DND-41 (cell line): ENCODE measurements at regions not wholly inside any gene's neighbourhood (a gene's known extent, or its start where the extent isn't known, plus 50 kb on each side); places are given as distances from the start of the nearest gene placed in this dataset.

Experiments
- ATAC-seq: fragments of 200-7000 bp; cut with Tn5 transposase; 3 replicates; pipeline ENCODE4 v1.9.1; 2021; ENCODE audit warnings: low read depth; ENCODE audit not compliant: insufficient read depth
- DNase-seq: peaks from one replicate; pipeline ENCODE4 v3.0.0-alpha.2; 2020
- H2AFZ ChIP-seq: 2 replicates; pipeline ENCODE4 v1.6.0; 2012; ENCODE audit warnings: low read depth, low read length
- H3K27ac ChIP-seq: 2 replicates; pipeline ENCODE4 v1.5.1; 2012; ENCODE audit warnings: low read length, inconsistent platforms
- H3K27me3 ChIP-seq: fragments of 200-600 bp; sonication (generic); 2 replicates; pipeline ENCODE4 v1.6.0; 2012; ENCODE audit warnings: low read length, mild to moderate bottlenecking, inconsistent platforms; ENCODE audit not compliant: insufficient read depth, poor library complexity
- H3K36me3 ChIP-seq: 2 replicates; pipeline ENCODE4 v1.5.1; 2012; ENCODE audit warnings: low read length, inconsistent platforms; ENCODE audit not compliant: insufficient read depth
- H3K4me1 ChIP-seq: 2 replicates; pipeline ENCODE4 v1.5.1; 2012; ENCODE audit warnings: mild to moderate bottlenecking, low read length; ENCODE audit not compliant: insufficient read depth
- H3K4me2 ChIP-seq: 2 replicates; pipeline ENCODE4 v1.6.0; 2012; ENCODE audit warnings: mild to moderate bottlenecking, moderate library complexity, low read length, inconsistent platforms; ENCODE audit not compliant: insufficient read depth
- H3K4me3 ChIP-seq, 2 experiments: fragments of 200-600 bp in 1 of 2; shearing (Covaris generic) in 1 of 2; 2 replicates each; pipeline ENCODE4 v1.5.1; 2012 to 2016; ENCODE audit warnings: inconsistent platforms in 2 of 2, low read length in 2 of 2, mild to moderate bottlenecking in 2 of 2, low read depth in 1 of 2, moderate library complexity in 1 of 2
- H3K79me2 ChIP-seq: 2 replicates; pipeline ENCODE4 v1.6.0; 2012; ENCODE audit warnings: low read length, inconsistent platforms; ENCODE audit not compliant: insufficient read depth
- H3K9ac ChIP-seq: 2 replicates; pipeline ENCODE4 v1.6.0; 2012; ENCODE audit warnings: low read depth, mild to moderate bottlenecking, inconsistent platforms, low read length, moderate library complexity
- H3K9me3 ChIP-seq: 2 replicates; pipeline ENCODE4 v1.5.1; 2012; ENCODE audit warnings: low read length, moderate library complexity, mild to moderate bottlenecking, inconsistent platforms; ENCODE audit not compliant: insufficient read depth, severe bottlenecking
- H4K20me1 ChIP-seq: 2 replicates; pipeline ENCODE4 v1.6.0; 2012; ENCODE audit warnings: low read length; ENCODE audit not compliant: insufficient read depth
- EZH2 ChIP-seq: IDR thresholded peaks from 3 replicates; pipeline ENCODE4 v1.6.1; 2012; ENCODE audit warnings: borderline replicate concordance, low read depth, mild to moderate bottlenecking, moderate library complexity, low read length, inconsistent platforms; ENCODE audit not compliant: severe bottlenecking
- TF ChIP-seq, protein P1 (sequence below): IDR thresholded peaks from 2 replicates; pipeline ENCODE4 v1.5.1; 2012; ENCODE audit warnings: borderline replicate concordance, low read length, moderate library complexity, mild to moderate bottlenecking; ENCODE audit not compliant: poor library complexity, severe bottlenecking; ENCODE audit errors: extremely low read depth

- Histone ChIP-seq H3K4me2 (no peak overlapping the region), H3K27ac (no peak overlapping the region), H2AFZ (no peak overlapping the region), H3K27me3 (no peaks in the 10 kb centered on the region), H3K79me2 (no peaks in the 10 kb centered on the region), H3K9me3 (no peaks in the 10 kb centered on the region), H4K20me1 (no peaks in the 10 kb centered on the region), H3K4me1 (no peaks in the 10 kb centered on the region), H3K36me3 (no peaks in the 10 kb centered on the region), H3K9ac (no peak overlapping the region), H3K4me3 (no peak overlapping the region)
- TF ChIP-seq, protein P1, sequence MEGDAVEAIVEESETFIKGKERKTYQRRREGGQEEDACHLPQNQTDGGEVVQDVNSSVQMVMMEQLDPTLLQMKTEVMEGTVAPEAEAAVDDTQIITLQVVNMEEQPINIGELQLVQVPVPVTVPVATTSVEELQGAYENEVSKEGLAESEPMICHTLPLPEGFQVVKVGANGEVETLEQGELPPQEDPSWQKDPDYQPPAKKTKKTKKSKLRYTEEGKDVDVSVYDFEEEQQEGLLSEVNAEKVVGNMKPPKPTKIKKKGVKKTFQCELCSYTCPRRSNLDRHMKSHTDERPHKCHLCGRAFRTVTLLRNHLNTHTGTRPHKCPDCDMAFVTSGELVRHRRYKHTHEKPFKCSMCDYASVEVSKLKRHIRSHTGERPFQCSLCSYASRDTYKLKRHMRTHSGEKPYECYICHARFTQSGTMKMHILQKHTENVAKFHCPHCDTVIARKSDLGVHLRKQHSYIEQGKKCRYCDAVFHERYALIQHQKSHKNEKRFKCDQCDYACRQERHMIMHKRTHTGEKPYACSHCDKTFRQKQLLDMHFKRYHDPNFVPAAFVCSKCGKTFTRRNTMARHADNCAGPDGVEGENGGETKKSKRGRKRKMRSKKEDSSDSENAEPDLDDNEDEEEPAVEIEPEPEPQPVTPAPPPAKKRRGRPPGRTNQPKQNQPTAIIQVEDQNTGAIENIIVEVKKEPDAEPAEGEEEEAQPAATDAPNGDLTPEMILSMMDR: no peak
- no peak for TF ChIP-seq EZH2
- ATAC-seq (no peak), DNase-seq (no peak)
Observed at GRCh38 chr17:73957564-73957963, 245.9 kb upstream of the RPL38 start.

DNA sequence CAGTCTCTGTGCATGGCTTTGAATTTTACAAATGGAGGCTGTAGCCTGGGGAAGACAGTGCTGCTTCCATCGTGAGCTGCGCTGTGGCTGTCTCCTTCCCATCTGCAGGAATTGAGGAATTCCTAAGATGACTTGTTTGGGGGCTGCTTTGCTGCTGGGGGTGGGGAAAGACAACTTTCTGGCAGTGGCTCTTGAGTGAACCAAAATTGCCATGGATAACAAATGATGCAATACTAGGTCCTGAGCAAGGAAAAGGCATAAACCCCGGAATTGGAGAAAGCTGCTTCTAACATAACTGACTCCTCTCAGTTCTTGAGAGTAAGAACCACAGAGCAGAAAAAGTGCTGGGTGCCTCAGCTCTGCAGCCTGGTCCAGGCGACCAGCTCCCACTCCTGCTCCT is 245.0 kb upstream of the RPL38 start:
- no peak for DNase-seq
- no peak overlapping the region for H3K9ac ChIP-seq
- no peak overlapping the region for H3K27ac ChIP-seq
- no peaks in the 10 kb centered on the region for H3K36me3 ChIP-seq
- no peaks in the 10 kb centered on the region for H3K9me3 ChIP-seq
- no peak for ATAC-seq
- H2AFZ ChIP-seq: no peak overlapping the region
- no peak for TF ChIP-seq EZH2
- TF ChIP-seq, protein P1: no peak
- H4K20me1 ChIP-seq: no peaks in the 10 kb centered on the region
- no peaks in the 10 kb centered on the region for H3K4me1 ChIP-seq
- H3K79me2 ChIP-seq: no peaks in the 10 kb centered on the region
- H3K4me3 ChIP-seq: no peak overlapping the region
- H3K27me3 ChIP-seq: no peaks in the 10 kb centered on the region
- H3K4me2 ChIP-seq: no peak overlapping the region

GRCh38 chr17:73960469-73960868 is 243.0 kb upstream of the RPL38 start:
- H4K20me1 ChIP-seq: no peaks in the 10 kb centered on the region
- TF ChIP-seq, protein P1: no peak
- TF ChIP-seq EZH2: no peak
- no peaks in the 10 kb centered on the region for H3K36me3 ChIP-seq
- H3K79me2 ChIP-seq: no peaks in the 10 kb centered on the region
- no peaks in the 10 kb centered on the region for H3K9me3 ChIP-seq
- no peak overlapping the region for H3K27ac ChIP-seq
- no peak overlapping the region for H3K9ac ChIP-seq
- no peaks in the 10 kb centered on the region for H3K27me3 ChIP-seq
- H3K4me3 ChIP-seq: no peak overlapping the region
- DNase-seq: no peak
- H2AFZ ChIP-seq: no peak overlapping the region
- no peak overlapping the region for H3K4me2 ChIP-seq
- ATAC-seq: no peak
- no peaks in the 10 kb centered on the region for H3K4me1 ChIP-seq

DNA sequence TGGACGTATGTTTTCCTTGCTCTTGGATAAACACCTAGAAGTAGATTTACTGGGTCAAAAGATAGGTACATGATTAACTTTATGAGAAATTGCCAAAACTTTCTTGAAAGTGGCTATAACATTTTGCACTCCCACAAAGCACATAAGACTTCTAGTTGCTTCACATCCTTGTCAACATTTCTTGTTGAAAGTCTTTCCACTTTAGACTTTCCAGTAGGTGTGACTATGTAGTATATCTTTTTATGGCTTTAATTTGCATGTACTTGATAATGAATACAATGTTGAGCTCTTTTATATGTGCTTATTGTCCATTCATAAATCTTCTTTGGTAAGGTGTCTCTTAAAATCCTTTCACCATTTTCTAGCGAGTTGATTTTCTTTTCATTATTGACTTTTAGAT is 241.2 kb upstream of the RPL38 start:
- TF ChIP-seq, protein P1: no peak
- Histone ChIP-seq H3K4me2 (no peak overlapping the region), H3K27ac (no peak overlapping the region), H3K4me3 (no peak overlapping the region), H3K4me1 (no peaks in the 10 kb centered on the region), H3K36me3 (no peaks in the 10 kb centered on the region), H4K20me1 (no peaks in the 10 kb centered on the region), H3K27me3 (no peaks in the 10 kb centered on the region), H2AFZ (no peak overlapping the region), H3K79me2 (no peaks in the 10 kb centered on the region), H3K9me3 (no peaks in the 10 kb centered on the region), H3K9ac (no peak overlapping the region)
- no peak for ATAC-seq
- DNase-seq: no peak
